Kidney (tissue), 13 donors: ENCODE measurements at regions not wholly inside any gene's neighbourhood (a gene's known extent, or its start where the extent isn't known, plus 50 kb on each side); places are given as distances from the start of the nearest gene placed in this dataset.

Experiments
- DNase-seq, 5 donors: peaks; one replicate each; pipeline ENCODE4 v3.0.0-alpha.2; 2013 to 2020
- FAIRE-seq: peaks from 2 replicates; lab custom pipeline; 2012; peaks lifted over from hg19 to GRCh38; lab: Jason Lieb, UNC
- H3K27ac ChIP-seq, 2 donors: one replicate each; pipeline ENCODE4 v1.7.0; 2013; ENCODE audit warnings: low read depth in 2 of 2, low read length in 2 of 2, inconsistent platforms in 1 of 2
- H3K27me3 ChIP-seq: one replicate; pipeline ENCODE4 v1.7.1; 2013; ENCODE audit warnings: low read length, inconsistent platforms; ENCODE audit not compliant: control insufficient read depth, insufficient read depth
- H3K36me3 ChIP-seq, 3 donors: one replicate each; pipeline versions ENCODE4 v1.7.0 to v1.7.1; 2013; ENCODE audit warnings: low read length in 3 of 3, control low read depth in 1 of 3, inconsistent platforms in 1 of 3; ENCODE audit not compliant: insufficient read depth in 3 of 3, control insufficient read depth in 2 of 3
- H3K4me1 ChIP-seq, 3 donors: one replicate each; pipeline versions ENCODE4 v1.7.0 to v1.7.1; 2013; ENCODE audit warnings: low read length in 3 of 3, inconsistent platforms in 1 of 3, low read depth in 1 of 3; ENCODE audit not compliant: control insufficient read depth in 2 of 3, insufficient read depth in 2 of 3
- H3K4me3 ChIP-seq, 3 donors: one replicate each; pipeline versions ENCODE4 v1.7.0 to v1.8.1; 2013; ENCODE audit warnings: low read length in 3 of 3, control low read depth in 1 of 3, inconsistent platforms in 1 of 3
- H3K9ac ChIP-seq, 3 donors: one replicate each; pipeline versions ENCODE4 v1.7.0 to v1.7.1; 2013; ENCODE audit warnings: low read length in 3 of 3, control low read depth in 1 of 3, inconsistent platforms in 1 of 3
- H3K9me3 ChIP-seq, 3 donors: one replicate each; pipeline versions ENCODE4 v1.7.0 to v1.7.1; 2013; ENCODE audit warnings: low read length in 3 of 3, control low read depth in 1 of 3, inconsistent platforms in 1 of 3; ENCODE audit not compliant: control insufficient read depth in 2 of 3, insufficient read depth in 1 of 3
- intact Hi-C: fragments of 100-400 bp; cut with DNase I; formaldehyde crosslinking; loops from one replicate; pipeline ENCODE4 v1.11.1; 2022
- TF ChIP-seq, protein P1 (sequence below): IDR thresholded peaks from 3 replicates; pipeline ENCODE4 v1.5.1; 2012; ENCODE audit warnings: mild to moderate bottlenecking, moderate library complexity, borderline replicate concordance; ENCODE audit not compliant: insufficient read depth; ENCODE audit errors: extremely low read depth
- donor health status: control.
- donor health status: control.
- donor health status: control.
- donor health status: control.
- donor health status: control.
- donor health status: DM: yes; HTN: yes; CAD: no.
- donor health status: Normal renal cell carcinoma (clear cell type).

DNA sequence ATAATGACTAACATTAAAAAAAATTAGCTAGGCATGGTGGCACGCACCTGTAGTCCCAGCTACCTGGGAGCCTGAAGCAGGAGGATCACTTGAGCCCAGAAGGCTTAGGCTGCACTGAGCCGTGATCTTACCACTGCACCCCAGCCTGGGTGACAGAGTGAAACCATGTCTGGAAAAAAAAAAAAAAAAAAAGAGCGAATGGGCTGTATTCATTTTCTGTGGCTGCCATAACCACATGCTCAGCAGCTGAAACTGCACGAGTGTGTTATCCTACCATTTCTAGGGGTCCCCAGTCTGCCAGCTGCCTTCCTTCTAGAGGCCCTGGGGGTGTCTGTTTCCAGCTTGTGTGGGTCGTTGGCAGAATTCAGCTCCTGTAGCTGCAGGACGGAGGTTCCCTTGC, 247.8 kb downstream of the EIPR1 start:
- FAIRE-seq (no peak), DNase-seq (no peak)
- intact Hi-C loops = no loop called here
- H3K4me1 ChIP-seq = no peaks in the 10 kb centered on the region
- no peaks in the 10 kb centered on the region for H3K36me3 ChIP-seq
- no peaks in the 10 kb centered on the region for H3K27me3 ChIP-seq
- TF ChIP-seq, protein P1, sequence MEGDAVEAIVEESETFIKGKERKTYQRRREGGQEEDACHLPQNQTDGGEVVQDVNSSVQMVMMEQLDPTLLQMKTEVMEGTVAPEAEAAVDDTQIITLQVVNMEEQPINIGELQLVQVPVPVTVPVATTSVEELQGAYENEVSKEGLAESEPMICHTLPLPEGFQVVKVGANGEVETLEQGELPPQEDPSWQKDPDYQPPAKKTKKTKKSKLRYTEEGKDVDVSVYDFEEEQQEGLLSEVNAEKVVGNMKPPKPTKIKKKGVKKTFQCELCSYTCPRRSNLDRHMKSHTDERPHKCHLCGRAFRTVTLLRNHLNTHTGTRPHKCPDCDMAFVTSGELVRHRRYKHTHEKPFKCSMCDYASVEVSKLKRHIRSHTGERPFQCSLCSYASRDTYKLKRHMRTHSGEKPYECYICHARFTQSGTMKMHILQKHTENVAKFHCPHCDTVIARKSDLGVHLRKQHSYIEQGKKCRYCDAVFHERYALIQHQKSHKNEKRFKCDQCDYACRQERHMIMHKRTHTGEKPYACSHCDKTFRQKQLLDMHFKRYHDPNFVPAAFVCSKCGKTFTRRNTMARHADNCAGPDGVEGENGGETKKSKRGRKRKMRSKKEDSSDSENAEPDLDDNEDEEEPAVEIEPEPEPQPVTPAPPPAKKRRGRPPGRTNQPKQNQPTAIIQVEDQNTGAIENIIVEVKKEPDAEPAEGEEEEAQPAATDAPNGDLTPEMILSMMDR = no peak
- H3K27ac ChIP-seq = no peak overlapping the region
- H3K4me3 ChIP-seq = no peak overlapping the region
- no peaks in the 10 kb centered on the region for H3K9me3 ChIP-seq
- no peak overlapping the region for H3K9ac ChIP-seq

DNA sequence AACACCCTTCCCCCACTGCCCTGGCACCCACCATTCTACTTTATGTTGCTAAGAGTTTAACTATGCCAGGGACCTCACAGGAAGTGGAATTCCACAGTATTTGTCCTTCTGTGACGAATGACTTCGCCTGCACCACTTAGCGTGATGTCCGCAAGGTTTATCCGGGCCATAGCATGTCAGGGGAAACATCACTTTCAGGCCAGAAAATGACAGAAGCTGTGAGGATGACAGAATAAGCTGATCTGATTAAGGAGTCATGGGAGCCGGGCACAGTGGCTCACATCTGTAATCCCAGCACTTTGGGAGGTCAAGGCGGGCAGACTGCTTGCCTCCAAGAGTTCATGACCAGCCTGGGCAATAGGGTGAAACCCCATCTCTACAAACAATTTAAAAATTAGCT, 248.8 kb downstream of the EIPR1 start:
- no peaks in the 10 kb centered on the region for H3K36me3 ChIP-seq
- H3K4me3 ChIP-seq = no peak overlapping the region
- H3K27me3 ChIP-seq = no peaks in the 10 kb centered on the region
- no peak overlapping the region for H3K27ac ChIP-seq
- DNase-seq = peak in 1 of 5 donors; percentile 12
- no peak overlapping the region for H3K9ac ChIP-seq
- no peaks in the 10 kb centered on the region for H3K9me3 ChIP-seq
- TF ChIP-seq, protein P1 = no peak
- no peaks in the 10 kb centered on the region for H3K4me1 ChIP-seq
- no peak for FAIRE-seq
- intact Hi-C loops = no loop called here

DNA sequence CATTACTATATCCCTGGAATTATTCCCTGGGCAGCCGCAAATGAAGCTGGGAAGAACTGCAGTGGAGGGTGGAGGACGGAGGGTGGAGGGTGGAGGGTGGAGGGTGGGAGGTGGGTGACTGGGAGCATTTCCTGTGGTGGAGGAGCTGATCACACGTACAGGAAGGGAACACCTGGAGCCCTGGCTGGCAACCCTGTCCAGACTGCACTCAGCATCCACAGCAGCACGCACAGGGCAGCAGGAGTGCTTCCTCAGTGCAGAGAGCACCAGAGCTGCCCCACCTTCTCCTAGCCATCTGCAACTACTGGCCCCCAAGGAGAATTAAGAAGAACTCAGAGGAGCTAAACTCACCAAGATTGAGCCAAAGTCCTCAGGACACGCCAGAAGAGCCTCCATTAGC, 249.9 kb downstream of the EIPR1 start:
- TF ChIP-seq, protein P1 = no peak
- no peak overlapping the region for H3K9ac ChIP-seq
- FAIRE-seq (no peak), DNase-seq (peak in 2 of 5 donors; percentile 35 to 44)
- no peak overlapping the region for H3K4me3 ChIP-seq
- H3K36me3 ChIP-seq = no peaks in the 10 kb centered on the region
- H3K27ac ChIP-seq = no peak overlapping the region
- no peaks in the 10 kb centered on the region for H3K4me1 ChIP-seq
- H3K9me3 ChIP-seq = no peaks in the 10 kb centered on the region
- intact Hi-C loops = no loop called here
- H3K27me3 ChIP-seq = no peaks in the 10 kb centered on the region

DNA sequence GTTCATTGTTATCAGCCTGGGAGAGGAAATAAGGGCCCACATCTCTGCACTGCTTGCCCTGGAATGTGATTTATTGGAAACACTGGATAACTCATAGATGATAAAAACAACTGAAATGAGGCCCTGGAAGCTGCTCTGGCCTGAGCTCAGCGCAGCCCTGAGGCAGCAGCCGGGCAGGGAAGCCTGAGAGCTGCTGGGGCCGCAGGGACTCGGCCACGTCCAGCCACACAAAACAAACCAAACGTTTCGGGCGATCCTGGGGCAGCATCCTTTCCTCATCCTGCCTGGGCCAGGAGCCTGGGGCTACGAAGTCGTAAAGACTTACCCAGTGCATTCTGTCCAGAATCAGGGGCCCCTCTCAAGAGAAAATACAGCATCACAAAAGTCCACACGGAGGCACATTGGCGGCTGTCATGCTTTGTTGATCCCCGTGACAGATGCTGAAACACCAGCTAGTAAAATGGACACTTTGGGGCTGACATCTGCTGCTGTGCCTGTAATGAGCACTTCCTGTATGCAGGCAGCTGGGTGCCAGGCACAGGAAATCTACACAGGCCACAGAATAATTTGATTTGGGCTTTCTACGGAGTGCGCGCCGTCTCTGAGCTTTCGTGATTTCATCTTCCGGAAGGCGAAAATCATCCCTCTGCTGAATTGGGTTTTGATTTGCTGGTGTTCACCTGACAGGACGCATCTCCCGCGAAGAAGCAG, 250.6 kb downstream of the EIPR1 start:
- no peaks in the 10 kb centered on the region for H3K4me1 ChIP-seq
- no peaks in the 10 kb centered on the region for H3K36me3 ChIP-seq
- intact Hi-C loops = no loop called here
- FAIRE-seq = no peak
- H3K27me3 ChIP-seq = no peaks in the 10 kb centered on the region
- H3K9ac ChIP-seq = no peak overlapping the region
- TF ChIP-seq, protein P1 = no peak
- no peak overlapping the region for H3K4me3 ChIP-seq
- H3K9me3 ChIP-seq = no peaks in the 10 kb centered on the region
- peak in 2 of 5 donors; percentile 44 to 55 for DNase-seq
- no peak overlapping the region for H3K27ac ChIP-seq
